GM21447 (cell line): ENCODE measurements at regions not wholly inside any gene's neighbourhood (a gene's known extent, or its start where the extent isn't known, plus 50 kb on each side); places are given as distances from the start of the nearest gene placed in this dataset.
"Not testable (repeated sequence)": the region's sequence is repeated elsewhere in the genome, so short reads cannot be mapped to it uniquely, and the experiment has no call there.

Source experiments
- ATAC-seq: cut with Tn5 transposase; IDR thresholded peaks from one replicate; pipeline ENCODE4 v1.9.1; 2021; ENCODE audit not compliant: unreplicated experiment

DNA sequence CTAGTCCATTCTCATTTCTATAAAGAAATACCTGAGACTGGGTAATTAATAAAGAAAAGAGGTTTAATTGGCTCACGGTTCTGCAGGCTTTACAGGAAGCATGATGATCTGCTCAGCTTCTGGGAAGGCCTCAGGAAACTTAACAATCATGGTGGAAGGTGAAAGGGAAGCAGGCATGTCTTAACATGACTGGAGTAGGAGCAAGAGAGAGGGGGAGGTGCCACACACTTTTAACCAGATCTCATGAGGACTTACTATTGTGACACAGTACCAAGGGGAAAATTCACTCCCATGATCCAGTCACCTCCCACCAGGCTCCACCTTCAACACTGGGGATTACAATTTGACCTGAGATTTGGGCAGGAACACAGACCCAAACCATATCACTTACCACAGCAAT lies 310.1 kb downstream of the SH3GL2 start:
- ATAC-seq: not testable (repeated sequence)

DNA sequence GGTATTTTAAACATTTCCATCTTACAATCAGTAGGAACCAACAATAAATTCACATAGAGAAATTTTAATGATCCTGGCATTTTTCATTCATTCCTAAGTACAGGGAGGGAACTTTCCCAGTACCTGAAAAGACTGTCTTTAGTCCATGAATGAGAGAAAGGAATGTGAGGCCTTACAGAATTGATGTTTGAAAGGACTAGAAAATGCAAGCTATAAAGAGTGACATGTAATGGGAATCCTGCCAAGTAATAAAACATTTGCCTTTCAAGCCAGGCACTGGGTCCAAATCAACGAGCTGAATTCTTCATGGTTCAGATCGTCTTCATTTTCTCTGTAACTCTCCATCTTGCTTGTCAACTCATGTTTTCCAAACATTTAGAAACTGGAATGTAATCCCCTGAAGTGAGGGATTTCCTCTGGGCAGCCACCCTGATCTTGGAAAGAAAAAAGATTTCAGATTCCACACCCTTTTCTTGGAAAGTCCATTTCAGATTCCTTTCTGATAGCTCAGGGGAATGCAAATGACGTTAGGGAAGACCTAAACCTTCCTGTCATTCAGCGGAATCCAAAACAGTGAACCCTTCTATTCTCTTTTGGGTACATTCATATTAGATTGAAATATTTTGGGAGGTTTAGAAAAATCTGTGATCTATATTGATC lies 315.8 kb downstream of the SH3GL2 start:
- ATAC-seq: no peak

DNA sequence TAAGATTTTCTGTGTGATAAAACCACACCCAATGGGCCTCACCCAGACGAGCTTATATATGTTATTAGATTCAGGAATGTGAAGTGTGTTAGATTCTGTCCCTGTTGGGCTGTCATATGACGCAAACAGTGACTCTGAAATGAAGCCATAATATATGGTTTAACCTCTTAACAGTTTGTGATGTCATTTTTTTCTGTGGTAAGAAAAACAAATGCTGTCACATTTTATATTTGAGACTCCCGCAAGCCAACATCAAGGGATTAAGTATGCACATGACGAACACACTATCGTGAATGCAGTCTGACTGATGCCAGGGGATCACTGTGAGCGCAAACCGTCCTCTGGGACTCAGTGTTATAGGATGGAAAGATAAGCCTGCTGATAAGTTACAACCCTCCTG lies 321.7 kb downstream of the SH3GL2 start:
- no peak for ATAC-seq

DNA sequence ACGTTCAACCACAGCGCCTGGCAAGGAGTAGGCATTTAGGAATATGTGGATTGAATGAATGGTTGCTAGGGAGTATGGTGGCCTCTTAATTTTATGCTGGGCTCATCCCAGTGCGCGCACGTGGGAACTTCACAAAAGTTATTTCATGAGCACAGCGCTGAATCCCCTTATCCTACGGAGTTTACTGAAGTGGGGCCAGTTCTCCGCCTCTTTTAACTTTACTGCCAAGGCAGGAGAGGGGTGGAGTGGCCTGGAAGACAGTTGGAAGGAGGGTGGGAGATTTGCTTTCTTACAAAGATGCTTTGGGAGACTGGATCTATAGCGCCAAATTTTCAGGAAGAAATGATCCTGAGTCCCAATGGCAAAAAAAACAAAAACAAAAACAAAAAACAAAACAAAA lies 326.5 kb downstream of the SH3GL2 start:
- ATAC-seq: no peak

DNA sequence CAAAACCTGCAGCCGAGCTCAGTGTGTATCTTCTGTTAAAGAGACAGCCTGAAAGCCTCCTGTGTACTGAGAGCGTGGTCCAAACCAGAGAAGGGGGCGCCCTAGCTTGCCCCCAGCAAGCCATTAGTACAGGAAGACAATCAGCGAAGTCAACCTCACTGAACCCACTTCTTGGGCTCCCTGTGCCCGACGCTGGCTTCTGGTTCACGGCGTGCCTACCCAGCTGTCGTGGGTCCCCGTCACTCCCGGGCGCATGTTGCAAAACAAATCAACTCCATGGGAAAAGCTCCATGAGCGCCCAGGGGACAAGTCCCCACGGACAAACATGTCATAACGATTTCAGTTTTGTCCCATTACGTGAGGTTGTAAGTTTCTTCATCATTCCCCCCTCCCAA lies 326.9 kb downstream of the SH3GL2 start:
- no peak for ATAC-seq

DNA sequence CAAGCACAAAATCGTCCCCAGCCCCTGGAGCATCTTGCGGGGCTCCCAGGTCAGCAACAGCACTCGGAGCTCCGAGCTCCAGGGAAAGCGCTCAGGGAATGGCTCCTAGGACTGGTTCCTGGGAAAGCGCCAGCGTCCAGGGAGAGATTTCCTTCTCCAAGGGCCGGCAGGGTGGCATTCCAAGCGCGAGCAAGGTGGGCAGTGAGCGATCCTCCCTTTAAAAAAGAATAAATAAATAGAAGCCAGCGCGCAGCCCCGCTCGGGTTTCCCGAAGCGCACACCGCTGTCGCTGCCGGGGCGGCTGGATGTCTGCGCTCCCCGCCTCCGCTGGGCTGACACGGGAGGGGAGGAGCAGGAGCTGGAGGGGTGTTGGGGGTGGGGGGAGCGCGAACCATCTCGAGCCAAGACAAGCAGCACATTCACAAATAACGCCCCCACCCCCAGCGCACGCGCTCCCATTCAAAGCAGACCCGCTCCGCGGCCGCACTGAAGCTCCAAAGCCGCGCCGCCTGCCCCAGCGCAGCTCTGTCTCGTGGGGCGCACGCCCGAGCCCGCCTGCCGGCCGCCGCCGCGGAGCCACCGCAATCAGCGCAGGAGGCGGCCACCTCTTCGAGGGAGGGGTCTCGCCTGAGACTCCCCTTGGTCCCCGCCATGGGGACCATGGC lies 327.4 kb downstream of the SH3GL2 start:
- ATAC-seq: no peak

DNA sequence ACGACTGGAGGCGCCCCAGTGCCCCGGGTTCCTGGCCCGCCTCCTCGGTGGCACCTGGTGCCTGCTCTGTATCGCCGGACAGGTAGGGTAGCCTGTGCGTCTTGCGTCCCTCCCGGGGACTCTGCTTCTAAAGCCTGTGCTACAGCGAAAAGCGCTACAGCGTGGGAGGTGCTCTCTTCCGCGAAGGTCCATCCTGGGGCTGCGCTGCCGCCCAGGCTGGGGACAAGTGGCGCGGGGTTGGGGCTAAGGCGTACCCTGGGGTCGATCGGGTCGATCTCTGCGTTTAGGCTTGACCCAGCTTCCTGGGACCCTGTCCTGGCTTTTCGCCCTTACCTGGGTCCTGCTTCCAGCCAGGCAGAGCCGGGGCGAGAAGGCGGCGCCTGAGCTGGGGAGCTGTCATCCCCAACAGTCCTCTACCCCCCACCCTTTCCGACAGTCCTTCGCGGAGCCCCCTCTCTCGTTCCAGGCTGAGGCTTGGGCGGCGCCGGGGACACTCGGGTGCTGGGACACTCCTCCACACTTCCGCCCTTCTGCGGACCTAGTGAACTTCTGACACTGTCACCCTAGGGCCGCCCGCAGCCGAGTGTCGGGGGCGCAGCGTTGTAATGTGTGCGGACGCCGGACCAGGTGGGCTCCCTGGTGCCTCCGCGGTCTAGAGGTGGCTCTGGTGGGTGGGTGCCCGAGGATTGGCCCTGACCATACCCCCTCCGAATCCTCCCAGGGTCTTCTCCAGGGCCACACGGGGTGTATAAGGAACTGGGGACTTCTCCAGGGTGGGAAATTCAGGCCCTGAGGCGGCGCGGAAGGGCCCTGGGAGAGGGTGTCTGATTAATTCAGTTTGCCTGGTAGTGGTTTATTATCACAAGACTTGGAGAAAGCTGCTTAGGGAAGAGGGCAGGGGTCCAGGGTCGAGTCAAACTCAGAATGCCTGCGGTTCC lies 328.2 kb downstream of the SH3GL2 start:
- ATAC-seq: no peak

DNA sequence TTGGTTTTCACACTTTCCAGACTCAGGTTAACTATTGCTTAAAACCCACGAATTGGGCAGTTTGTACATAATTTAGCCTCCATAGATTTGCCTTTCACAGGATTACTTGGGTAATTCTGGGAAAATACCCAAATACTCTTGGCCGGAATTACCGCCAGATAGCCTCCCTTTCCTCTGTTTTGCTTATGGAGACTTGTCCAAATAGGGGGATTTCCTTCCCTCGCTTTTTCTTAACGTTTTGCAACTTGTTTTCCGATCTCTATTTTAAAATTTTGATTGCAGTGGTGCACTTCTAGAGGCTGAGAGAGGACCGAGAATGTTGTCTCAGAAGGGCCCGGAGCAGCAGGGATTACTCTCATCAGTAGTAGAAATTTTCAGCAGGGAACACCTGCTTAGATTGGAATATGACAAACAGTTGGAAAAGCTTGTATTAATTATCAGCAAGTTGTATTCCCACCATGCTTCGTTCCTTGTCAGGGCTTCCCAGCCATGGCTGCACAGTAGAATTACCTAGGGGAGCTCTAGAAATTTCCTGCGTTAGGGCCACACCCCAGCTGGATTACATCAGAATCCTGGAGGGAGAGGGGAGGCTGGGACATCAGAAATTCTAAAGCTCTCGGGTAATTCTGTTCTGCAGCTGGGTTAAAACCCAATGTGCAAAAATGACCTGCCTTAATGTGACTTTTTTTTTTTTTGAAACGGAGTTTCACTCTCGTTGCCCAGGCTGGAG lies 329.1 kb downstream of the SH3GL2 start:
- ATAC-seq: no peak

DNA sequence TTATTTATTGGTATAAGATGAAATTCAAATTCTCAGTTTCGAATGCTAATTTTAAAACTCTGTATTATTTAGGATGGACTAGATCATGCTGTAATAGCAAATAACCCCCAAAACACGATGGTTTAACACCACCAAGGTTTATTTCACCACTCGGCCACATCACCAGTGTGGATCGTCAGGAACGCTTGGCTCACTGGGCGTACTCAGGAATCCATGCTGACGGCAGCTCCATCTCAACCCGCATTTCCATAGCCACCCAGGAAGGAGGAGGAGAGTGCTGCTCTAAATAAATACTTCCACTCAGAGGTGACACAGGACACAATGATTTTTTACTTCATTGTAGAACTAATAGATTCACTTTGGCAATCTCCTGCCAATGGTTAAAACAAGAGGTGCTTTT lies 347.4 kb downstream of the SH3GL2 start:
- no peak for ATAC-seq

DNA sequence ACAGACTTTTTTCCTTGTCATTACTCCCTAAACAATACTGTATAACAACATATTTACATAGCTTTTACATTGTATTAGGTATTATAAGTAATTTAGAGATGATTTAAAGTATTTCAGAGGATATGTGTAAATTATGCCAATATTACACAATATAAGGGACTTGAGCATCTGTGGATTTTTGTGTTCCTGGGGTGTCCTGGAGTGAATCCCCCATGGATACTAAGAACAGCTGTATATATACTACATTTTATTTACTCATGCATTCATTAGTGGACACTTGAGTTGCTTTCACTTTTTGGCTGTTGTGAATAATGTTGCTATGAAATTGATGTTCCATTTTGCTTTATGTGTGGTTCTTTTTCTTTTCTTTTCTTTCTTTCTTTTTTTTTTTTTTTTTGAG lies 348.8 kb downstream of the SH3GL2 start:
- ATAC-seq: no peak

DNA sequence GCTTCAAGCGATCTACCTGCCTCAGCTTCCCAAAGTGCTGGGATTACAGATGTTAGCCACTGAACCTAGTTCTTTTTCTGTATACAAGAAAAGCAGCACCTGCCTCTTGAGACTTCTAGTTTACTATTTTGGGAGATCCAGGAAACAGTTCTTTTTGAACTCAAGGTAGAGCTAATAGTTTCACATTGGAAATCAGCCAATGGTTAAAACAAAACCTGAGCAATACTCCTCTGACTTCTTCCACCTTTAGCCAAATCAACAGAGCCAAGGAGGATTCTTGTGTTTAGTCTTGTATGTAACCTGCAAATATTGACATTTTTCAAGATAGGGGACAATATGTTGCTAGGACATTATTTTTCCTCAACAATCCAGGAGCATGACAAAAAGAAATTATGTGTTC lies 349.4 kb downstream of the SH3GL2 start:
- ATAC-seq: no peak

DNA sequence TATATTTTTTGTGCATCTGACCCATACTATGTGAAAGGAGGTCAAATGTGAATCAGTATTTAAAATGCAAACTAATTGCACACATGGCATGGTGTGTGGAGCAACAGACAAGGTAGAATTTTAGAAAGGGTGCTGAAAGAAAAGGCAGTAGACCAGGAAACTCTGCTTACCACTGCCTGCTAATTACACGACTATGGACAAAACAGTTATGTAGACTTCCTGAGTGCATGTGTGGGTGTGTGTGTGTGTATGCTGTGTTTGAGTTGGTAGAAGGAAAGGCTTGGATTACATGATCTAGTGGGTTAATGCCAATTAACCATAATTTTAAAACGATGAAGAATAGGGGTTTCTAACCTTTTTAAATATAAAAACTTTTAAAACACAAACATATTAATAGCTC lies 349.9 kb downstream of the SH3GL2 start:
- no peak for ATAC-seq

DNA sequence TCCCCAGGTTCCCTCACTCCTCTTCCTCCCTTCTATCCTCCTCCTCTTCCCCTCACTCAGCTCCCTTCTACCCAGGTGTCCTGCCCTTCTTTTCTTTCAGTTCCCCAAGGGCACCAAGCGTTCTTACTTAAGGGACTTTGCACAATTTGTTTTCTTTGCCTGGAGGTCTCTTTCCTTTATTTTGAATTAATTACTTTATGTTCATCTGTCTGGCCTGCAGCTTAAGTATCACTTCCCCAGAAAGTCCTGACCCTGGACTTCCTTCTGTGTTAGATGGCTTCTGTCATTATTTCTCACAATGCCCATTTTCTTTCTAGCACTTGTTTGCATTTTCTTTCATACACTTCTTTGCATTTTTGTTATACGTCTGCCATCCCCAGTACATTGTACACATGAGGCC lies 350.6 kb downstream of the SH3GL2 start:
- no peak for ATAC-seq

DNA sequence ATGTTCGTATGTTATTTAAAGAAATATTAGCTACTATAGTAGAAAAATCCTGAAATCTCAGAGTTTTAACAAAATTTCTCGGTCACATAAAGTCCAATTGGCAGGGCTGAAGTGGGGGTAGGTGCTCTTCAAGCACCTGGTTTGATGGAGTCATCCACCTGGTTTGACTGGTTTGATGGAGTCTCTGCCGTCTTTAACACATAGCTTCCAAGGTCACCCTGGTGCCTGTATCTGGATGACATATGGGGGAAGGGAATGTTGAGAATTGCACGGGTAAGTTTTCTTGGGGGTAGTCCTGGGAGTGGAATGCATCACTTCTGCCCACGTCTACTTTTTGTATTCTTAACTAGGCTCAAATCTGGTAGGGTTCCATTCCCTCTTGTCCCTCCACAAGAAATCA lies 351.2 kb downstream of the SH3GL2 start:
- no peak for ATAC-seq

DNA sequence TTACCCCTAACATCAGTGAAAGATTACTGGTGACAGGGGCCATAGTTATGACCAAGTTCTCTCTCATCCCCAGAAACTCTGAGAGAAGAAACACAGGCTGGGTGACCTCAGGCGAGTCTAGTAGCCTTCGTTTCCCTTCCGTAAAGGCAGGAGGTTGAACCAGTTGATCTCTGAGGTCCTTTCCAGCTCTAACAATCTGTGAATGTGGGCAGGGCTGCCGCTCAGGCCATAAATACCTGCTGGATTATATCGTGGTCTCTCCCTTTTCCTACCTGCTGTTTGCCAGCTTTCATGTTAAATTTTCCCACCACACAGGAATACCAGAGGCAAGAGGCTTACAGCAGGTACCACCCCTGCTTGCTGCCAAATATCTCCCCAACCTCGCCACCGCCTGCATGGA lies 357.5 kb downstream of the SH3GL2 start:
- ATAC-seq: no peak

DNA sequence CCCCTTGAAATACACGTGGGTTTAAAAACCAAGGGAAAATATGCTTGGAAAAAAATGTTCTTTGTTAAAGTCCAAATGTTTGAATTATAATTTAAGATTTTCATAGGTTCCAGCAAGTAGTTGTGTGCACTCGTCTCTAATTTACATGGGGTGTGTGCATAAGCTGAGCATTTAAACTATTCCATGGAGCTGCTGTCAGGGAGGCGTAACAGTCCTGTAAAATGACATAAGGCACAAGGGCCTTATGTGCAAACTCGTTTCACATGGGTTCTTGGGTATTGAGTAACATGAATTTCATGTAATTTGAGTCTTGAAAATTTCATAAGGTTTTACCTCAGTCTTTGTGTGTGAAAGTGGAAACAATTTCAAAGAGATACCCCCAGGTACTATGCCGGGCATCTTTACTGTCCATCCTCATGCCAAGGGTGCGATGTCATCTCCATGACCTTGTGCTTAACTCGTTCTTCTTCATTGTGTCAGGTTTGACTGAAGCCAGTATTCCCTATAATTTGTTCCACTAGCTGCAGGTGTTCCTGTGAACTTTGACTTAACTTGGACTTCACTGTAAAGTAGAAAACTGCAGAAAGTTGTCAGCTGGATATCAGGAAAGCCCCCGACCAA lies 359.3 kb downstream of the SH3GL2 start:
- no peak for ATAC-seq

DNA sequence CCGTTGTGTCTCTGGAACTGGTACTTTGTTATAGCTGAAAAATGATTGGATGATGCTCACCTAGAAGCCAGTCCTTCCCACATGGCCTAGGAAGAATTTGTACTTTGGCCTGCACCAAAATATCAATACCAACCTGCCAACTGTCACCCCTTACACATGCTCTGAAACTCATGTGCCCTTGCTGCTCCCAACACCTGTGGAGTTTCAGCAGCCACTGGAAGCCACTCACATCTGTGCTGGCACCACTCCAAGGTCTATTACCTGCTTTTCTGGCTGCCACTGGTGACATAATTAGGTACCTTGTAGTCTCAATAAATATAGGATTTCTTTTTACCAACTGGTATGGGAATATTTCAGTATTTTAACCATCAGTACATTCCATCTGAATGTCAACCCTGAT lies 363.6 kb downstream of the SH3GL2 start:
- no peak for ATAC-seq

DNA sequence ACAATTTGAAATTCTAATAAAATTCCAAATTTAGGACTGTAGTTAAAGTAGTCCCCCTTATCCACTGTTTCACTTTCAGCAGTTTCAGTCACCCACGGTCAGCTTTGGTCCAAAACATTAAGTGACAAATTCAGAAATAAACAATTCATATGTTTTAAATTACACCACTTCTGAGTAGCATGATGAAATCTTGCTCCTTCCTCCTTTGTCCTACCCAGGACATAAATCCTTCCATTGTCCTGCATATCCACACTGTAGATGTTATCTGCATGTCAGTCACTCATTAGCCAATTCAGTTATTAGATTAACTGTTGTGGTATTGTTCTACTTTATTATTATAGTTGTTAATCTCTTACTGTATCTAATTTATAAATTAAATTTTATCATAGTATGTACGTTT lies 376.5 kb downstream of the SH3GL2 start:
- no peak for ATAC-seq

DNA sequence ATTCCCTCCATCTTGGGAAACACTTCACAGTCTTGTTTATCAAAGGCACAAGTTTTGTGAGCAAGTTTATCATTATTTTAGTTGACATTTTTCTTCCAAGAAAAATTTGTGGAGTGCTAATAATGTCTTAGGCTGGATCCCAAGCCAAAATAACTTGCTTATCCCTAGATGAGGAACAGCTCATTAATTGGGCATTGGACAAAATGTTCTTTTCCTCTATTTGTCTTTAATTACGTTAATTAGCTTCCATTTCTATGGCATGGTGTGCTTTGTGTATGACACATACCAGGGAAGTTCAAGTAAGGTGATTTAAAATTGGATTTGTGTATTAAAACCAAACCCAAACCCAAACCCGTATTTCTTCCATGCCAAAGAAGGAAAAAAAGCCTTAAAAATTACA lies 379.5 kb downstream of the SH3GL2 start:
- no peak for ATAC-seq

DNA sequence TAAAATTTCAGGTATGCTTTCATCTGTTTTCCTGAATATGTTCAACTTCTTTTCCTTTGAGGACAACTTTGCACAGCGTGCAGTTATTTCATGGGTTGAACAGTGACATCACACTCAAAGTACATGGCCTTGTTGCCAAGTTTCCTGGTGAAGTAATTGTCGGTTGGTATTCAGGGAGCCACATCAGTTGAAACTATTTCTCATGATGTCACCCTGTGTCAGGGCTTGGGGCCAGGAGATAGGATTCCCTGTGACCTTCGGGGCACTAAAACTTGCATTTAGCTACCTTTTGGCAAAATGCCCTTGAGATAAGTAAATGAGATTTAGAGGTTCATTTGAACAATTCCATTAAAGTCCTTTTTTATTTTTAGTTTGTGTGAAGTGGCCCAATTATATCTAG lies 383.9 kb downstream of the SH3GL2 start:
- ATAC-seq: no peak

DNA sequence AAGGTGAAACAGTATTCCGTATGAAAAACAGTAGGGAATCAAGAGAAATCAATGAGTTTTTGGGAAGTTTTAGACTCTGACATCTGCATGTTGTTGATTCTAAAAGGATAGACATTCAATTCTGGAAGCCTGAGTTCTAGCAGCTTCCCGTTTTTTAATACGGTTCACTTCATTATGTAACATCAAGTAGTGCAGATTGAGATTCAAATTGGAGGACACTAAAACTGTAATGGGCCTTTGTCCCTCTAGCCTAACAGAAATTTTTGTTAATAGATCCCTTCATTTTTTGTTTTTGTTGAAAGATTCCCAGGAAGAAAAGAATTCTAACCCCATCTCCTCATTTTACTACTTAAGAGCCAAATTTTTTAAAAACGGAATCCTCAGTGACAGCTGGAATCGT lies 384.6 kb downstream of the SH3GL2 start:
- ATAC-seq: no peak
